GM19372 (cell line): ENCODE measurements at regions not wholly inside any gene's neighbourhood (a gene's known extent, or its start where the extent isn't known, plus 50 kb on each side); places are given as distances from the start of the nearest gene placed in this dataset.
"Not testable (repeated sequence)": the region's sequence is repeated elsewhere in the genome, so short reads cannot be mapped to it uniquely, and the experiment has no call there.

Experiments used
- ATAC-seq: cut with Tn5 transposase; IDR thresholded peaks from one replicate; pipeline ENCODE4 v1.9.1; 2021; ENCODE audit warnings: mild to moderate bottlenecking, low read depth, moderate library complexity; ENCODE audit not compliant: unreplicated experiment

GRCh38 chr2:176779917-176780316 is 432.7 kb upstream of the HNRNPA3 start:
- no peak for ATAC-seq

- no peak for ATAC-seq
Observed at GRCh38 chr2:176780348-176780747, 432.2 kb upstream of the HNRNPA3 start.

- no peak for ATAC-seq
Observed at GRCh38 chr2:176781570-176782217, 430.9 kb upstream of the HNRNPA3 start.

- no peak for ATAC-seq
Observed at GRCh38 chr2:176784633-176785200, 427.9 kb upstream of the HNRNPA3 start.

- no peak for ATAC-seq
Observed at GRCh38 chr2:176789751-176790150, 422.8 kb upstream of the HNRNPA3 start.

GRCh38 chr2:176790468-176790867 is 422.1 kb upstream of the HNRNPA3 start:
- no peak for ATAC-seq

- ATAC-seq, result no peak
Observed at GRCh38 chr2:176793792-176794191, 418.8 kb upstream of the HNRNPA3 start.

GRCh38 chr2:176794392-176794791 is 418.2 kb upstream of the HNRNPA3 start:
- no peak for ATAC-seq

GRCh38 chr2:176795823-176796222 is 416.8 kb upstream of the HNRNPA3 start:
- no peak for ATAC-seq

GRCh38 chr2:176796677-176797076 is 415.9 kb upstream of the HNRNPA3 start:
- ATAC-seq, result not testable (repeated sequence)

GRCh38 chr2:176804392-176804791 is 408.2 kb upstream of the HNRNPA3 start:
- no peak for ATAC-seq

GRCh38 chr2:176805345-176805744 is 407.2 kb upstream of the HNRNPA3 start:
- no peak for ATAC-seq

- ATAC-seq, result no peak
Observed at GRCh38 chr2:176812246-176812775, 400.3 kb upstream of the HNRNPA3 start.

GRCh38 chr2:176813156-176813555 is 399.4 kb upstream of the HNRNPA3 start:
- no peak for ATAC-seq

- ATAC-seq, result no peak
Observed at GRCh38 chr2:176813621-176814049, 399.0 kb upstream of the HNRNPA3 start.

GRCh38 chr2:176814274-176814673 is 398.3 kb upstream of the HNRNPA3 start:
- no peak for ATAC-seq

GRCh38 chr2:176814740-176815367 is 397.7 kb upstream of the HNRNPA3 start:
- no peak for ATAC-seq

- ATAC-seq, result no peak
Observed at GRCh38 chr2:176817061-176817565, 395.5 kb upstream of the HNRNPA3 start.

- ATAC-seq, result no peak
Observed at GRCh38 chr2:176818076-176818475, 394.5 kb upstream of the HNRNPA3 start.

- no peak for ATAC-seq
Observed at GRCh38 chr2:176818617-176819016, 394.0 kb upstream of the HNRNPA3 start.

- no peak for ATAC-seq
Observed at GRCh38 chr2:176819306-176819705, 393.3 kb upstream of the HNRNPA3 start.
